ENCODE measurements at regions not wholly inside any gene's neighbourhood (a gene's known extent, or its start where the extent isn't known, plus 50 kb on each side); places are given as distances from the start of the nearest gene placed in this dataset.

DNA sequence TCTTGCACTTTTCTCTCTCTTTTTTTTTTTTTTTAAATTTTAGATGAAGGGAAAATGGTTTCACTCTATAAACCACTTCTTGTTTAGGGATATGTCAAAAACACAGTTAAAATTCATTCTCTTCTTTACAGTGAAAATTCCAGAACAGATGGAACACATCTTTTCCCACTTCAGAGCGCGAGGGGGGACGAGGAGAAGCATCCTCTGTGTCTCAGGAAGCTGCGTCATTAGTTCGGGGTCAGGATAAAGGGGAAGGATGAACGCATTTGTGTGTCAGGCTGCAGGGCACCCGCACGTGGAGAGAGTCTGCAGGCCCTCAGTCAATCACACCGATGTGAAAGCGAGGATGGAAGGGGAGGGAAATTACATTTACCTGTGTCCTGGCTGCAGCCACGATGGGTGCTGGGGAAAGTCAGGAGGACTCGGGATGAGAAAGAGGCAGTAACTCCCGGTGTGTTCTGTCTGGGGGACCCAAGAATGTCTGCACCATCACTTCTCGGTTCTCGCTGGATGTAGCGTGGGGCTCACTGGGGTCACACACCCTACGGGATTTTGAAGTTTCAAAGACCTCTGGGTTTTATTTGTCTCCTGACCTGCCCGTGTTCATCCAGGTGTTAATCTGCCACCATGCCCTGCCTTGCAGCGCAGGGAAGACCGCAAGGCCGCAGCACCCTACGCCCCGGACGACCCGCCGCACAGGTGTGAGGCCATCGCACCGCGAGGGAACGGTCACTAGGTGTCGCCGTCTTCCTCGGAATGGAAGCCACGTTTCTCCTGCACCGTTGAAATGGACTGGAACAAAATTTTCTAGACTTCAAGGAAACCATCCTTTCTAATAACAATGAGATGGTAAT is 66.7 kb upstream of the PITRM1 start:
- POLR2A ChIA-PET = interaction anchor here (1.1 kb wide), 1 partner anchor 1418 kb away, joined by 6 read pairs; no protein-coding TSS in a partner anchor
- WGBS (ENCODE audit: insufficient coverage) = 36% methylated on average over 31 of the region's 35 CpGs
- H3K27ac Mint-ChIP-seq = no peak overlapping the region

More for the DNA sequence above, 66.7 kb upstream of the PITRM1 start:
- CTCF ChIA-PET = interaction anchor here (0.6 to 7.5 kb wide), 15 partner anchors 9 to 1577 kb away, joined by 3 to 102 read pairs (median 3); no protein-coding TSS in a partner anchor
- peaks cover 0 to 12% (median 4%) of the 10 kb centered on the region in 4 experiments for H3K27me3 ChIP-seq (replicated peaks in 1 of 4; ENCODE audit: control extremely low read depth in 1 of 4, control insufficient read depth in 3 of 4, insufficient read depth in 4 of 4, low read length in 3 of 4)
- no peak overlapping the region for H3K4me3 ChIP-seq (ENCODE audit: control extremely low read depth in 1 of 5, extremely low read depth in 1 of 5, insufficient read depth in 1 of 5, low read depth in 2 of 5, low read length in 4 of 5)
- TF ChIP-seq, protein P1, sequence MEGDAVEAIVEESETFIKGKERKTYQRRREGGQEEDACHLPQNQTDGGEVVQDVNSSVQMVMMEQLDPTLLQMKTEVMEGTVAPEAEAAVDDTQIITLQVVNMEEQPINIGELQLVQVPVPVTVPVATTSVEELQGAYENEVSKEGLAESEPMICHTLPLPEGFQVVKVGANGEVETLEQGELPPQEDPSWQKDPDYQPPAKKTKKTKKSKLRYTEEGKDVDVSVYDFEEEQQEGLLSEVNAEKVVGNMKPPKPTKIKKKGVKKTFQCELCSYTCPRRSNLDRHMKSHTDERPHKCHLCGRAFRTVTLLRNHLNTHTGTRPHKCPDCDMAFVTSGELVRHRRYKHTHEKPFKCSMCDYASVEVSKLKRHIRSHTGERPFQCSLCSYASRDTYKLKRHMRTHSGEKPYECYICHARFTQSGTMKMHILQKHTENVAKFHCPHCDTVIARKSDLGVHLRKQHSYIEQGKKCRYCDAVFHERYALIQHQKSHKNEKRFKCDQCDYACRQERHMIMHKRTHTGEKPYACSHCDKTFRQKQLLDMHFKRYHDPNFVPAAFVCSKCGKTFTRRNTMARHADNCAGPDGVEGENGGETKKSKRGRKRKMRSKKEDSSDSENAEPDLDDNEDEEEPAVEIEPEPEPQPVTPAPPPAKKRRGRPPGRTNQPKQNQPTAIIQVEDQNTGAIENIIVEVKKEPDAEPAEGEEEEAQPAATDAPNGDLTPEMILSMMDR (IDR thresholded peaks at IDR 0.05) = peak; percentile 95
- no peak for TF ChIP-seq EZH2 (IDR thresholded peaks at IDR 0.05; ENCODE audit: borderline replicate concordance, insufficient read depth, low read depth, low read length, poor library complexity, severe bottlenecking)
- Mint-ChIP-seq H3K9me3 (ENCODE audit: insufficient read depth) (no peaks in the 10 kb centered on the region), H3K4me1 (peaks cover 5% of the 10 kb centered on the region), H3K27me3 (peaks cover 9% of the 10 kb centered on the region), H3K4me3 (no peak overlapping the region)
- H2AFZ ChIP-seq (ENCODE audit: insufficient read depth, low read depth, low read length, poor library complexity, severe bottlenecking) = no peak overlapping the region
- H3K9me3 ChIP-seq (ENCODE audit: control extremely low read depth in 1 of 3, control insufficient read depth in 2 of 3, insufficient read depth in 1 of 3, low read length in 2 of 3) = peaks cover 0 to 3% (median 0%) of the 10 kb centered on the region in 3 donors
- no peaks in the 10 kb centered on the region for H3K79me2 ChIP-seq (ENCODE audit: control insufficient read depth, insufficient read depth, low read length)
- intact Hi-C loops (cut with micrococcal nuclease) = loop anchor here (1.0 kb wide), 2 partner anchors 1417 to 1528 kb away; no protein-coding TSS in a partner anchor
- ATAC-seq (ENCODE audit: low read depth) (peak; percentile 78), DNase-seq (peak; percentile 76)
- peak overlapping the region; percentile 5 for H3K4me2 ChIP-seq (replicated peaks; ENCODE audit: low read depth, low read length, poor library complexity, severe bottlenecking)
- peaks cover 0 to 5% of the 10 kb centered on the region in 2 donors for H3K4me1 ChIP-seq (ENCODE audit: control insufficient read depth in 2 of 2, insufficient read depth in 2 of 2, low read length in 2 of 2)
- H3K36me3 ChIP-seq (replicated peaks in 1 of 2; ENCODE audit: control extremely low read depth in 1 of 2, control insufficient read depth in 1 of 2, extremely low read depth in 1 of 2, insufficient read depth in 2 of 2, low read length in 1 of 2) = no peaks in the 10 kb centered on the region
- no peaks in the 10 kb centered on the region for H4K20me1 ChIP-seq (ENCODE audit: control insufficient read depth, insufficient read depth, low read length, poor library complexity, severe bottlenecking)
- no peak overlapping the region for H3K9ac ChIP-seq (ENCODE audit: low read length)
- H3K27ac ChIP-seq (ENCODE audit: low read length in 2 of 2) = no peak overlapping the region

All from B cell (primary cell).